ENCODE measurements at regions not wholly inside any gene's neighbourhood (a gene's known extent, or its start where the extent isn't known, plus 50 kb on each side); places are given as distances from the start of the nearest gene placed in this dataset.

GRCh38 chr5:54671681-54672080 lies 154.1 kb downstream of the SNX18 start:
- no peak for DNase-seq

GRCh38 chr5:54671111-54671531 lies 153.6 kb downstream of the SNX18 start:
- DNase-seq: no peak

- DNase-seq: no peak
Observed at GRCh38 chr5:54670281-54670680, 152.7 kb downstream of the SNX18 start.

GRCh38 chr5:54669845-54670244 lies 152.3 kb downstream of the SNX18 start:
- no peak for DNase-seq

GRCh38 chr5:54669285-54669684 lies 151.7 kb downstream of the SNX18 start:
- DNase-seq: no peak

- DNase-seq: no peak
Observed at GRCh38 chr5:54668096-54668495, 150.5 kb downstream of the SNX18 start.

GRCh38 chr5:54667136-54667535 lies 149.6 kb downstream of the SNX18 start:
- no peak for DNase-seq

- no peak for DNase-seq
Observed at GRCh38 chr5:54663866-54664265, 146.3 kb downstream of the SNX18 start.

- DNase-seq: no peak
Observed at GRCh38 chr5:54661111-54661510, 143.6 kb downstream of the SNX18 start.

GRCh38 chr5:54659700-54660131 lies 142.2 kb downstream of the SNX18 start:
- no peak for DNase-seq

GRCh38 chr5:54658010-54658409 lies 140.5 kb downstream of the SNX18 start:
- DNase-seq: no peak

- no peak for DNase-seq
Observed at GRCh38 chr5:54656261-54656728, 138.7 kb downstream of the SNX18 start.

- DNase-seq: no peak
Observed at GRCh38 chr5:54655761-54656160, 138.2 kb downstream of the SNX18 start.

- DNase-seq: no peak
Observed at GRCh38 chr5:54655266-54655665, 137.7 kb downstream of the SNX18 start.

GRCh38 chr5:54653956-54654614 lies 136.5 kb downstream of the SNX18 start:
- no peak for DNase-seq

GRCh38 chr5:54651482-54652076 lies 134.0 kb downstream of the SNX18 start:
- DNase-seq: no peak

GRCh38 chr5:54649041-54649504 lies 131.5 kb downstream of the SNX18 start:
- DNase-seq: no peak

- no peak for DNase-seq
Observed at GRCh38 chr5:54646356-54647101, 129.0 kb downstream of the SNX18 start.

- no peak for DNase-seq
Observed at GRCh38 chr5:54645882-54646355, 128.4 kb downstream of the SNX18 start.

- DNase-seq: no peak
Observed at GRCh38 chr5:54644226-54644625, 126.7 kb downstream of the SNX18 start.

- no peak for DNase-seq
Observed at GRCh38 chr5:54643685-54644106, 126.1 kb downstream of the SNX18 start.

- no peak for DNase-seq
Observed at GRCh38 chr5:54639621-54640020, 122.1 kb downstream of the SNX18 start.

- no peak for DNase-seq
Observed at GRCh38 chr5:54638106-54638505, 120.5 kb downstream of the SNX18 start.

GRCh38 chr5:54637654-54638053 lies 120.1 kb downstream of the SNX18 start:
- DNase-seq: no peak
